HT-29 (cell line): ENCODE measurements at regions not wholly inside any gene's neighbourhood (a gene's known extent, or its start where the extent isn't known, plus 50 kb on each side); places are given as distances from the start of the nearest gene placed in this dataset.
A peak's percentile ranks its signal among the peaks of the same experiment; 100 is the strongest.

Source experiments
- DNase-seq: peaks from one replicate; pipeline ENCODE4 v3.0.0-alpha.2; 2015; ENCODE audit warnings: low spot score

- peak; percentile 40 for DNase-seq
Measured at GRCh38 chr9:95822583-95823431, 52.7 kb upstream of the ERCC6L2 start.

GRCh38 chr9:95822015-95822414 lies 53.5 kb upstream of the ERCC6L2 start:
- no peak for DNase-seq

- DNase-seq = no peak
Measured at GRCh38 chr9:95820074-95820473, 55.4 kb upstream of the ERCC6L2 start.

- DNase-seq = no peak
Measured at GRCh38 chr9:95819636-95820035, 55.9 kb upstream of the ERCC6L2 start.

GRCh38 chr9:95817205-95817604 lies 58.3 kb upstream of the ERCC6L2 start:
- no peak for DNase-seq

GRCh38 chr9:95816716-95817115 lies 58.8 kb upstream of the ERCC6L2 start:
- DNase-seq = no peak

GRCh38 chr9:95815961-95816360 lies 59.5 kb upstream of the ERCC6L2 start:
- DNase-seq = no peak

- DNase-seq = no peak
Measured at GRCh38 chr9:95815133-95815532, 60.4 kb upstream of the ERCC6L2 start.

- no peak for DNase-seq
Measured at GRCh38 chr9:95813923-95814322, 61.6 kb upstream of the ERCC6L2 start.

GRCh38 chr9:95810814-95811213 lies 64.7 kb upstream of the ERCC6L2 start:
- no peak for DNase-seq

- DNase-seq = no peak
Measured at GRCh38 chr9:95810133-95810532, 65.4 kb upstream of the ERCC6L2 start.

- no peak for DNase-seq
Measured at GRCh38 chr9:95809686-95810085, 65.8 kb upstream of the ERCC6L2 start.

GRCh38 chr9:95808011-95808410 lies 67.5 kb upstream of the ERCC6L2 start:
- DNase-seq = no peak

- no peak for DNase-seq
Measured at GRCh38 chr9:95807326-95807947, 68.1 kb upstream of the ERCC6L2 start.

GRCh38 chr9:95803197-95803596 lies 72.3 kb upstream of the ERCC6L2 start:
- no peak for DNase-seq

- no peak for DNase-seq
Measured at GRCh38 chr9:95801797-95802196, 73.7 kb upstream of the ERCC6L2 start.

- DNase-seq = no peak
Measured at GRCh38 chr9:95796029-95796428, 79.5 kb upstream of the ERCC6L2 start.

- DNase-seq = no peak
Measured at GRCh38 chr9:95793924-95794828, 81.3 kb upstream of the ERCC6L2 start.

GRCh38 chr9:95791695-95792094 lies 83.8 kb upstream of the ERCC6L2 start:
- DNase-seq = no peak

GRCh38 chr9:95791286-95791685 lies 84.2 kb upstream of the ERCC6L2 start:
- DNase-seq = no peak

- no peak for DNase-seq
Measured at GRCh38 chr9:95788521-95788991, 86.9 kb upstream of the ERCC6L2 start.

- no peak for DNase-seq
Measured at GRCh38 chr9:95788021-95788420, 87.5 kb upstream of the ERCC6L2 start.
